B cell (primary cell): ENCODE measurements at regions not wholly inside any gene's neighbourhood (a gene's known extent, or its start where the extent isn't known, plus 50 kb on each side); places are given as distances from the start of the nearest gene placed in this dataset.

ENCODE experiments used
- ATAC-seq: fragments of 200-7000 bp; cut with Tn5 transposase; one replicate; pipeline ENCODE4 v1.10.0; 2021; ENCODE audit warnings: low read depth, mild to moderate bottlenecking, moderate number of reproducible peaks, moderate library complexity
- CTCF ChIA-PET: fragments of 350-600 bp; sonication (Branson Sonifier 250); formaldehyde crosslinking; loops from one replicate; lab custom pipeline; 2021; ENCODE audit warnings: antibody characterized with exemption, inconsistent platforms; lab: Charles Lee
- POLR2A ChIA-PET: fragments of 350-600 bp; sonication (Branson Sonifier 250); formaldehyde crosslinking; loops from one replicate; lab custom pipeline; 2021; ENCODE audit warnings: antibody characterized with exemption; lab: Charles Lee
- DNase-seq: peaks from one replicate; pipeline ENCODE4 v3.0.0; 2013
- H2AFZ ChIP-seq: 2 replicates; pipeline ENCODE4 v1.6.1; 2012; ENCODE audit warnings: mild to moderate bottlenecking, low read depth, low read length; ENCODE audit not compliant: insufficient read depth, poor library complexity, severe bottlenecking
- H3K27ac ChIP-seq, 2 donors: 1 replicate in 1 of 2; 2 replicates in 1 of 2; pipeline ENCODE4 v1.5.1; 2012 to 2013; ENCODE audit warnings: low read length in 2 of 2, mild to moderate bottlenecking in 2 of 2, moderate library complexity in 1 of 2
- H3K27me3 ChIP-seq, 4 experiments: fragments of 200-600 bp in 1 of 4; sonication (generic) in 1 of 4; replicated peaks in 1 of 4; 1 replicate in 2 of 4; 2 replicates in 2 of 4; pipeline versions ENCODE4 v1.6.1 to v1.7.0; 2013 to 2016; ENCODE audit warnings: low read length in 3 of 4, mild to moderate bottlenecking in 2 of 4, mixed read lengths in 1 of 4, moderate library complexity in 1 of 4; ENCODE audit not compliant: insufficient read depth in 4 of 4, control insufficient read depth in 3 of 4; ENCODE audit errors: control extremely low read depth in 1 of 4
- H3K36me3 ChIP-seq, 2 experiments: replicated peaks in 1 of 2; 1 replicate in 1 of 2; 2 replicates in 1 of 2; pipeline versions ENCODE4 v1.6.1 to v1.7.1; 2013; ENCODE audit warnings: low read length in 1 of 2; ENCODE audit not compliant: insufficient read depth in 2 of 2, control insufficient read depth in 1 of 2; ENCODE audit errors: control extremely low read depth in 1 of 2, extremely low read depth in 1 of 2
- H3K4me1 ChIP-seq, 2 donors: fragments of 200-600 bp in 1 of 2; sonication (generic) in 1 of 2; 1 replicate in 1 of 2; 2 replicates in 1 of 2; pipeline versions ENCODE4 v1.5.1 to v1.6.1; 2013 to 2017; ENCODE audit warnings: low read length in 2 of 2; ENCODE audit not compliant: control insufficient read depth in 2 of 2, insufficient read depth in 2 of 2
- H3K4me2 ChIP-seq: replicated peaks from 2 replicates; pipeline ENCODE3; 2012; ENCODE audit warnings: mild to moderate bottlenecking, low read depth, low read length; ENCODE audit not compliant: poor library complexity, severe bottlenecking
- H3K4me3 ChIP-seq, 5 experiments: fragments of 200-600 bp in 1 of 5; sonication (generic) in 1 of 5; 1 replicate in 3 of 5; 2 replicates in 2 of 5; pipeline versions ENCODE4 v1.5.1 to v1.7.0; 2011 to 2016; ENCODE audit warnings: low read length in 4 of 5, mild to moderate bottlenecking in 4 of 5, low read depth in 2 of 5, control low read depth in 1 of 5, moderate library complexity in 1 of 5; ENCODE audit not compliant: insufficient read depth in 1 of 5; ENCODE audit errors: control extremely low read depth in 1 of 5, extremely low read depth in 1 of 5
- H3K79me2 ChIP-seq: fragments of 200-600 bp; sonication (generic); one replicate; pipeline ENCODE4 v1.6.0; 2016; ENCODE audit warnings: low read length; ENCODE audit not compliant: control insufficient read depth, insufficient read depth
- H3K9ac ChIP-seq: fragments of 200-600 bp; sonication (generic); 2 replicates; pipeline ENCODE4 v1.6.1; 2017; ENCODE audit warnings: mild to moderate bottlenecking, low read length, moderate library complexity
- H3K9me3 ChIP-seq, 3 donors: one replicate each; pipeline versions ENCODE4 v1.6.1 to v1.7.1; 2013; ENCODE audit warnings: low read length in 2 of 3; ENCODE audit not compliant: control insufficient read depth in 2 of 3, insufficient read depth in 1 of 3; ENCODE audit errors: control extremely low read depth in 1 of 3
- H4K20me1 ChIP-seq: 2 replicates; pipeline ENCODE4 v1.6.0; 2012; ENCODE audit warnings: mild to moderate bottlenecking, low read length; ENCODE audit not compliant: insufficient read depth, control insufficient read depth, poor library complexity, severe bottlenecking
- H3K27ac Mint-ChIP-seq: one replicate; pipeline ENCODE4 v1.8.0; 2021; ENCODE audit warnings: mixed read lengths
- H3K27me3 Mint-ChIP-seq: one replicate; pipeline ENCODE4 v1.8.0; 2021; ENCODE audit warnings: mixed read lengths
- H3K4me1 Mint-ChIP-seq: one replicate; pipeline ENCODE4 v1.8.0; 2021; ENCODE audit warnings: mixed read lengths
- H3K4me3 Mint-ChIP-seq: one replicate; pipeline ENCODE4 v1.8.0; 2021; ENCODE audit warnings: mixed read lengths
- H3K9me3 Mint-ChIP-seq: one replicate; pipeline ENCODE4 v1.8.0; 2022; ENCODE audit warnings: mixed read lengths; ENCODE audit not compliant: insufficient read depth
- EZH2 ChIP-seq: IDR thresholded peaks from 2 replicates; pipeline ENCODE4 v1.6.1; 2012; ENCODE audit warnings: borderline replicate concordance, low read depth, mild to moderate bottlenecking, moderate library complexity, low read length; ENCODE audit not compliant: insufficient read depth, poor library complexity, severe bottlenecking
- WGBS: methylation state at CpG from one replicate; pipeline ENCODE4 v1.1.5; 2013; ENCODE audit warnings: missing lambda C conversion rate; ENCODE audit not compliant: insufficient coverage; 5-methylcytosine and 5-hydroxymethylcytosine counted together
- intact Hi-C: fragments of 100-400 bp; cut with micrococcal nuclease; formaldehyde crosslinking; loops from one replicate; pipeline ENCODE4 v1.10.0; 2022
- TF ChIP-seq, protein P1 (sequence below): fragments of 200-600 bp; IDR thresholded peaks from one replicate; pipeline ENCODE4 v1.8.0; 2022; ENCODE audit warnings: antibody characterized with exemption, mild to moderate bottlenecking

- intact Hi-C loops: no loop called here
- no peak overlapping the region for H2AFZ ChIP-seq
- H3K9me3 Mint-ChIP-seq: no peaks in the 10 kb centered on the region
- H3K9ac ChIP-seq: no peak overlapping the region
- WGBS: 46% methylated on average over 2 of the region's 4 CpGs
- no peaks in the 10 kb centered on the region for H4K20me1 ChIP-seq
- no peak overlapping the region for H3K27ac ChIP-seq
- H3K27ac Mint-ChIP-seq: no peak overlapping the region
- H3K4me3 ChIP-seq: no peak overlapping the region
- H3K27me3 Mint-ChIP-seq: peaks cover 20% of the 10 kb centered on the region
- no peak overlapping the region for H3K4me3 Mint-ChIP-seq
- H3K4me1 ChIP-seq: no peaks in the 10 kb centered on the region
- ChIA-PET CTCF (no interaction called here), POLR2A (no interaction called here)
- peaks cover 3% of the 10 kb centered on the region for H3K4me1 Mint-ChIP-seq
- no peak overlapping the region for H3K4me2 ChIP-seq
- no peak for DNase-seq
- no peaks in the 10 kb centered on the region for H3K79me2 ChIP-seq
- ATAC-seq: no peak
- peaks cover 0 to 4% (median 0%) of the 10 kb centered on the region in 4 experiments for H3K27me3 ChIP-seq
- TF ChIP-seq EZH2: no peak
- TF ChIP-seq, protein P1, sequence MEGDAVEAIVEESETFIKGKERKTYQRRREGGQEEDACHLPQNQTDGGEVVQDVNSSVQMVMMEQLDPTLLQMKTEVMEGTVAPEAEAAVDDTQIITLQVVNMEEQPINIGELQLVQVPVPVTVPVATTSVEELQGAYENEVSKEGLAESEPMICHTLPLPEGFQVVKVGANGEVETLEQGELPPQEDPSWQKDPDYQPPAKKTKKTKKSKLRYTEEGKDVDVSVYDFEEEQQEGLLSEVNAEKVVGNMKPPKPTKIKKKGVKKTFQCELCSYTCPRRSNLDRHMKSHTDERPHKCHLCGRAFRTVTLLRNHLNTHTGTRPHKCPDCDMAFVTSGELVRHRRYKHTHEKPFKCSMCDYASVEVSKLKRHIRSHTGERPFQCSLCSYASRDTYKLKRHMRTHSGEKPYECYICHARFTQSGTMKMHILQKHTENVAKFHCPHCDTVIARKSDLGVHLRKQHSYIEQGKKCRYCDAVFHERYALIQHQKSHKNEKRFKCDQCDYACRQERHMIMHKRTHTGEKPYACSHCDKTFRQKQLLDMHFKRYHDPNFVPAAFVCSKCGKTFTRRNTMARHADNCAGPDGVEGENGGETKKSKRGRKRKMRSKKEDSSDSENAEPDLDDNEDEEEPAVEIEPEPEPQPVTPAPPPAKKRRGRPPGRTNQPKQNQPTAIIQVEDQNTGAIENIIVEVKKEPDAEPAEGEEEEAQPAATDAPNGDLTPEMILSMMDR: no peak
- H3K9me3 ChIP-seq: no peaks in the 10 kb centered on the region
- H3K36me3 ChIP-seq: no peaks in the 10 kb centered on the region
Measured at GRCh38 chr3:41037651-41038334, 161.5 kb upstream of the CTNNB1 start.

DNA sequence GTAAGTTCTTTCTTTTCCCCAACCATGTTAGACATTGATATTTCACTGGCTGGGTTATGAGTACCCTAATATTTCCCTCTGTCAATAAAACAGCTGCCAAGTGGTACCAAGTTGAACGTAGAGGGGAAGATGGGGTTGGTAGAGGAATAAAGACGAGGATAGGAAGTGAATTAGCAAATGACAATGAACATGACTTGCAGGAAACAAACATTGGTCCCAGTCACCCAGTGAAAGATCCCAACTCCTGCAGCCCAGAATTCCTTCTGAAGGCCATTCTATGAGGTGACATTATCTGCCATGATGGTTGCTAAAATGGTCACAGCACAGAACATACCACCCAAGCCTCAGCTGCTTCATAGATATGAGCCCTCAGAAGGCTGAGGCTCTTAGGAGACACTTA, 159.0 kb upstream of the CTNNB1 start:
- ChIA-PET CTCF (no interaction called here), POLR2A (no interaction called here)
- WGBS: no CpG with 5 or more reads among the region's 2 CpGs
- no peaks in the 10 kb centered on the region for H3K9me3 Mint-ChIP-seq
- Histone ChIP-seq H3K4me2 (no peak overlapping the region), H3K27me3 (peaks cover 0 to 5% (median 2%) of the 10 kb centered on the region in 4 experiments), H3K4me3 (no peak overlapping the region), H3K79me2 (no peaks in the 10 kb centered on the region), H3K36me3 (no peaks in the 10 kb centered on the region), H3K4me1 (no peaks in the 10 kb centered on the region), H3K9ac (no peak overlapping the region), H3K27ac (no peak overlapping the region), H4K20me1 (no peaks in the 10 kb centered on the region), H3K9me3 (peaks cover 0 to 3% (median 0%) of the 10 kb centered on the region in 3 donors), H2AFZ (no peak overlapping the region)
- no peak overlapping the region for H3K27ac Mint-ChIP-seq
- peaks cover 21% of the 10 kb centered on the region for H3K27me3 Mint-ChIP-seq
- no peak for TF ChIP-seq EZH2
- TF ChIP-seq, protein P1: no peak
- intact Hi-C loops: no loop called here
- peaks cover 3% of the 10 kb centered on the region for H3K4me1 Mint-ChIP-seq
- ATAC-seq (no peak), DNase-seq (no peak)
- H3K4me3 Mint-ChIP-seq: no peak overlapping the region
